GM23248 (cell line): ENCODE measurements at regions not wholly inside any gene's neighbourhood (a gene's known extent, or its start where the extent isn't known, plus 50 kb on each side); places are given as distances from the start of the nearest gene placed in this dataset.

ENCODE experiments used
- EZH2 ChIP-seq: fragments of 200-600 bp; sonication (generic); IDR thresholded peaks from 2 replicates; pipeline ENCODE4 v1.6.1; 2018; ENCODE audit warnings: antibody characterized with exemption, mild to moderate bottlenecking; ENCODE audit not compliant: insufficient read depth, poor library complexity, severe bottlenecking
- EZH2phosphoT487 ChIP-seq: fragments of 200-600 bp; sonication (generic); IDR thresholded peaks from 2 replicates; pipeline ENCODE4 v1.6.1; 2018; ENCODE audit warnings: antibody characterized with exemption, moderate library complexity, mild to moderate bottlenecking, low read depth; ENCODE audit not compliant: insufficient read depth

DNA sequence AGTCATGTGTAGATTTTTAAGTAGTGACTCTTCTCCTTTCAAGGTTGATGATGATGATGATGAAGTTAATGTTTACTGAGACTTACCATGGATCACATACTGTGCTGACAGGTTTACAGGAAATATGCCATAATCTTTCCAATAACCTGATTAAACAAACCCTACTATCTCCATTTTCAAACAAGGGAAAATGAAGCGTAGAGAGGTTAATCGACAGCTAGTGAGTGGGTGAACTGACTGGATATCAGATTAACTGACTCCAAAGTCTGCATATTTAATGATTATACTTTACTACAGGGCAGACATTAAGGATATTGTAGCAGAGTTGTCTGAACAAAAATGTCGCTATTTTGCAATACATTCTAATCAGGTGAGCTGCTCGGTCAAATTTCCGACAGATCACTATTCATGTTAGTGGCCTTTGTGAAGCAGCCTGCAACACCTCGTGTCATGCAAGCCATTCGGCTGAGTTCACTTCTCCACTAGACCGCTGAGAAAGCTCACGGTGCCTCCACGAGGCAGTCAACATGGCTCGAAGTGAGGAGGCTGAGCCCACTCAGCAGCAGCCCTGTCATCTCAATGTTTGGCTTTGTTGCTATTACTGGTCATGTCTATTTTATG, 264.2 kb downstream of the NFKBIZ start:
- TF ChIP-seq EZH2phosphoT487: no peak
- no peak for TF ChIP-seq EZH2
